ENCODE measurements at regions not wholly inside any gene's neighbourhood (a gene's known extent, or its start where the extent isn't known, plus 50 kb on each side); places are given as distances from the start of the nearest gene placed in this dataset.

- Histone ChIP-seq H3K4me3 (no peak overlapping the region), H3K4me1 (no peaks in the 10 kb centered on the region), H3K27me3 (no peaks in the 10 kb centered on the region), H3K9me3 (no peaks in the 10 kb centered on the region), H3K27ac (no peak overlapping the region), H3K36me3 (no peaks in the 10 kb centered on the region)
- intact Hi-C loops (cut with DNase I): no loop called here
- DNase-seq (no peak), ATAC-seq (no peak)
- TF ChIP-seq POLR2A (IDR thresholded peaks at IDR 0.05): no peak
- no peak for TF ChIP-seq CTCF (IDR thresholded peaks at IDR 0.05)
Observed at GRCh38 chr7:90092506-90092905, 61.8 kb upstream of the STEAP1 start.

- no peak for TF ChIP-seq CTCF (IDR thresholded peaks at IDR 0.05)
- TF ChIP-seq POLR2A (IDR thresholded peaks at IDR 0.05): no peak
- no peak for ATAC-seq
- intact Hi-C loops (cut with DNase I): no loop called here
- H3K4me3 ChIP-seq: no peak overlapping the region
- DNase-seq: no peak
- H3K9me3 ChIP-seq: no peaks in the 10 kb centered on the region
- H3K36me3 ChIP-seq: no peaks in the 10 kb centered on the region
- H3K27ac ChIP-seq: no peak overlapping the region
- H3K27me3 ChIP-seq: no peaks in the 10 kb centered on the region
- 65% methylated on average over 2 of the region's 2 CpGs for WGBS (ENCODE audit: insufficient coverage, low coverage, low lambda C conversion rate, missing lambda C conversion rate)
- H3K4me1 ChIP-seq: no peaks in the 10 kb centered on the region
Observed at GRCh38 chr7:90094030-90094429, 60.2 kb upstream of the STEAP1 start.

Small RNAs in the stretch of these regions (small RNA-seq; reads per million reads assigned to genes)
- 0 reads per million in 2 experiments for gene RNU6-274P

Data from right lobe of liver (tissue), 6 donors.